ENCODE measurements at regions not wholly inside any gene's neighbourhood (a gene's known extent, or its start where the extent isn't known, plus 50 kb on each side); places are given as distances from the start of the nearest gene placed in this dataset.

DNA sequence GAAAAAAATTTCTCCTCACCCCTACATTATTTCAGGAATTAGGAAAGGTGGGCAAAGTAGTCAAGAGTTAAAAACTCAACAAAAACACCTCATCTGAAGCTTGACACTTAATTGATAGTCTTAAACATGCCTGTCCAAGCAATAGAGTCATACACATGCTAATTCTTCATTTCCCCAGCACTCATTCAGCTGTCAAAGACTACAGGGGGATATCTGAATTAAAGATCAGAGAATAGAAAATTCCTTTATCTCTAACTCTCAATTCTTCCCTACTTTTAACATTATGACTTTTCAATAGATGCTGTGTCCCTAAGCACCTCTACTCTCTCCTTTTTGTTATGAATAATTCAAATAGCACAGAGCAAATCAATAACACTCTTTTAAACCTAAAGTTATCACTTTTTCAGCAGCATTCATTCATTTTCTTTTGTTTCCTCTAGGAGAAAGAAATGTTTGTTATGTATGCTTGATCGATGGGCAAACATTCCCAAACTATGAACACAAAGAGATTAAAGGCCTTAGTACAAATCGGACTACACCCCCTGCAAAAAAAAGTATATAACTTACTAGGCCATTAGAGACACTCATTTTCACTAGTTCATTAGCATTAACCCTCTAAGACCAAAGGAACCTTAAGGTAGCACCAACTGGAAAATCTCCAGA, 94.9 kb upstream of the SPTLC3 start:
- Histone ChIP-seq H2BK5ac (ENCODE audit: low read depth, low read length) (no peak overlapping the region), H2BK120ac (replicated peaks; ENCODE audit: low read depth, low read length) (no peak overlapping the region)

More for the DNA sequence above, 94.9 kb upstream of the SPTLC3 start:
- TF ChIP-seq TAF7 (optimal IDR thresholded peaks at IDR 0.05; ENCODE audit: borderline replicate concordance, low read depth, low read length) (no peak), TBP (IDR thresholded peaks at IDR 0.05; ENCODE audit: low read depth, low read length) (no peak), KDM1A (IDR thresholded peaks at IDR 0.05; ENCODE audit: borderline replicate concordance, low read length) (no peak), EGR1 (IDR thresholded peaks at IDR 0.05; ENCODE audit: borderline replicate concordance, low read depth, low read length) (no peak), CREB1 (IDR thresholded peaks at IDR 0.05) (no peak), TCF12 (IDR thresholded peaks at IDR 0.05; ENCODE audit: low read depth, low read length) (no peak), BRCA1 (IDR thresholded peaks at IDR 0.05; ENCODE audit: low read depth, low read length) (no peak)
- Histone ChIP-seq H3K56ac (replicated peaks; ENCODE audit: insufficient read length, low read depth, low read length) (no peak overlapping the region), H3K79me2 (ENCODE audit: control insufficient read depth in 1 of 2, insufficient read depth in 2 of 2, low read length in 2 of 2) (no peaks in the 10 kb centered on the region), H2BK15ac (ENCODE audit: low read length) (no peak overlapping the region), H2AK5ac (ENCODE audit: low read depth, low read length) (no peak overlapping the region), H3K4me3 (ENCODE audit: extremely low read depth in 1 of 4, insufficient read depth in 2 of 4, low read depth in 3 of 4, low read length in 4 of 4) (no peak overlapping the region), H2BK12ac (ENCODE audit: low read depth, low read length) (no peak overlapping the region), H4K5ac (ENCODE audit: insufficient read length, low read depth, low read length) (no peak overlapping the region), H3K9ac (replicated peaks in 1 of 4; ENCODE audit: extremely low read depth in 1 of 4, low read depth in 3 of 4, low read length in 3 of 4) (no peak overlapping the region), H3K18ac (ENCODE audit: extremely low read depth, low read length) (no peak overlapping the region), H3K9me3 (ENCODE audit: insufficient read depth in 2 of 2, low read depth in 1 of 2, low read length in 1 of 2) (no peaks in the 10 kb centered on the region), H3K4ac (replicated peaks; ENCODE audit: insufficient read length, low read depth, low read length) (no peak overlapping the region), H3K23ac (ENCODE audit: insufficient read length) (no peak overlapping the region), H3K4me1 (replicated peaks in 1 of 4; ENCODE audit: control insufficient read depth in 3 of 4, insufficient read depth in 4 of 4, low read length in 3 of 4) (no peaks in the 10 kb centered on the region), H2BK20ac (ENCODE audit: low read length) (no peak overlapping the region), H3K36me3 (ENCODE audit: control insufficient read depth in 2 of 4, insufficient read depth in 4 of 4, low read length in 3 of 4) (no peaks in the 10 kb centered on the region), H2AFZ (ENCODE audit: low read length) (no peak overlapping the region), H3K79me1 (ENCODE audit: low read depth, low read length) (no peaks in the 10 kb centered on the region), H4K91ac (replicated peaks; ENCODE audit: insufficient read length, low read length) (no peak overlapping the region), H4K20me1 (replicated peaks in 1 of 2; ENCODE audit: control insufficient read depth in 1 of 2, insufficient read depth in 2 of 2, low read length in 2 of 2) (no peaks in the 10 kb centered on the region), H3K27ac (ENCODE audit: low read depth, low read length) (no peak overlapping the region), H4K8ac (ENCODE audit: extremely low read depth, insufficient read depth, low read length) (no peak overlapping the region), H3K4me2 (ENCODE audit: insufficient read depth in 1 of 2, low read depth in 2 of 2, low read length in 2 of 2) (no peak overlapping the region), H3K14ac (ENCODE audit: insufficient read length) (no peak overlapping the region), H3K27me3 (replicated peaks in 1 of 4; ENCODE audit: control insufficient read depth in 3 of 4, extremely low read depth in 1 of 4, insufficient read depth in 3 of 4, low read length in 3 of 4) (no peaks in the 10 kb centered on the region), H3K23me2 (ENCODE audit: low read depth, low read length) (no peaks in the 10 kb centered on the region)
- no peak for DNase-seq (ENCODE audit: low read depth in 1 of 2, low spot score in 2 of 2)
- WGBS, 2 experiments (ENCODE audit: extremely low coverage in 1 of 2, insufficient coverage in 1 of 2, insufficient read length in 1 of 2, insufficient replicate concordance in 2 of 2, low coverage in 1 of 2, low lambda C conversion rate in 2 of 2, missing lambda C conversion rate in 1 of 2), result 83% methylated on average over 2 of the region's 2 CpGs; no CpG with 5 or more reads in 1 of the 2 experiments
- ChIA-PET CTCF (ENCODE audit: partially characterized antibody) (no interaction called here), POLR2A (ENCODE audit: partially characterized antibody) (no interaction called here)
- no peak for FAIRE-seq

Measured in H1 (cell line).